ENCODE measurements at regions not wholly inside any gene's neighbourhood (a gene's known extent, or its start where the extent isn't known, plus 50 kb on each side); places are given as distances from the start of the nearest gene placed in this dataset.
"Not testable (repeated sequence)": the region's sequence is repeated elsewhere in the genome, so short reads cannot be mapped to it uniquely, and the experiment has no call there.

DNA sequence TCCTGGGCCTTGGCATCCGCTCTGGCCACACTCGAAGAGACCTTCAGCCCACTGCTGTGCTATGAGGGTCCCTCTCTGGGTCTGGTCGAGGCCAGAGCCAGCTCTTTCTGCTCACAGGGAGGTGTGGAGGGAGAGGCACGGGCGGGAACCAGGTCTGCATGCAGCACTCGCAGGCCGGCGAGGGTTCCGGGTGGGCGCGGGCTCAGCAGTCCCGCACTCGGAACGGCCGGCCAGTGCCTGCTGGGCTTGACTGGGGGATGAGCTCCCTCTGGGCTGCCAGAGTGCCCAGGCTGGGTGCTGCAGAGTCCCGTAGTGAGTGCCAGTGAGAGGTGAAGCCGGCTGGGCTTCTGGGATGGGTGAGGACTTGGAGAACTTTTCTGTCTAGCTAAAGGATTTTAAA lies 882.7 kb downstream of the XPNPEP1 start:
- no peak for DNase-seq

DNA sequence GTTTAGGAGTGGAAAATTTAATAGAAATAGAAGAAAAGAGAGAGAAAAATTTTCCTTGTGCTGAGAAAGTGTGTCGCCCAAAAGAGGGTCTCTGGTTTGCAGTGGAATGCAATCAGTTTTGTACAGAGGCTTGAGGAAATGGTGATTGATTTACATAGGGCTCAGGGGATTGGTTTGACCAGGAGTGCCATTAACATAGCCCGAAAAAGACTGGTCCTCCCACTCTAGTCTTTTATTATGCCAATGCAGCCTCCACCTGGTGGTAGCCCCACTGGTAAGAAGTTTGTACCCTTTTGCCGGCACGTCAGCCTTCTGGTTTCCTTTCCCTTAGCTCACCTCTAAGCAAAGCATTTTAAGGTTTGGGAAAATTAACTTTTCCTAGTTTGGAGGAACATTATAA lies 885.3 kb downstream of the XPNPEP1 start:
- no peak for DNase-seq

DNA sequence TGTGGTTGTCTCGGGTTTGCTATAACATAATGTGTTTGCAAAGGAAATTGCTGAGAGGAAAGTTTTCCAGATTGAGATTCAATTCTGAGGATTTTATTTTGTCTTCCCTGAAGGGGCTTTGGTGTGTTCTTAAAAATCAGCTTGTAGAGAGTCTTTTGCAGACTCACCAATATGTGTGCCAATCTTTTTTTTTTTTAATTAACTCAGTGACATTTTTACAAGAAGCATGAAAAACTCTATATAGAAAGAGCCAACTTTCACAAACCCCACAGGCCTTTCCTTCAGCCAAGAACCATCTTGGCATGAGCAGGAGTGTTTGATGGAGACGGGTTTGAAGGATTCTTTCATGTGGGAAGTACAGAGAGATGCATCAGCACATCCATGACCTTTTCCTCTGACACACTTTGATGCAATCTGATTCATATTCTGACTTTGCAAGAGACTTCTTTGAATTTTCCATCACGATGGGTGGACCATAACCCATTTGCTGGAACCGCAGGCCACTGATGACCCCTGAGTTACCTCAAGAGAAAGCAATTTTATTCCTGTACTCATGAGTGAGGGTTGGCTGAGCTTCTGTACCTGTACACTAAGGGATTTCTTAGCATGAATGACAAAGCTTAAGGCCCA lies 892.6 kb downstream of the XPNPEP1 start:
- DNase-seq = no peak

- DNase-seq = no peak
These were observed 893.4 kb downstream of the XPNPEP1 start for GRCh38 chr10:109029870-109030269.

GRCh38 chr10:109027534-109028185 lies 895.7 kb downstream of the XPNPEP1 start:
- DNase-seq = no peak

DNA sequence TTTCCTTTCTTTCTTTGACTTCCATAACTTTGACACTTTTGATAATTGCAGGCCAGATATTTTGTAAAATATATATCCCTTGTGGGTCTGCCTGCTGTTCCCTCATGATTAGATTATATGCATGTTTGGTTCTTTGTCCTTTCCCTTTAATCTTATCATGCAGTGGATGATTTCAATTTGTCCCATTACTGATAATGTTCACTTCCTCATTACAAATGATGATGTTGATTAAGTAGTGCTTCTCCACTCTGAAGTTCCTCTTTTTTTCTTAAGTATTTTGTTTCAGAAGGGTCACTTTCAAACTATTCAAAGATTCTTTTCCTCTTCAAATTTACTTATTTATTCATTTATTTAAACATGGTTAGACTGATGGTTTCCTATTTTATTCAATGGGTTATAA lies 898.1 kb downstream of the XPNPEP1 start:
- DNase-seq = peak; percentile 79

DNA sequence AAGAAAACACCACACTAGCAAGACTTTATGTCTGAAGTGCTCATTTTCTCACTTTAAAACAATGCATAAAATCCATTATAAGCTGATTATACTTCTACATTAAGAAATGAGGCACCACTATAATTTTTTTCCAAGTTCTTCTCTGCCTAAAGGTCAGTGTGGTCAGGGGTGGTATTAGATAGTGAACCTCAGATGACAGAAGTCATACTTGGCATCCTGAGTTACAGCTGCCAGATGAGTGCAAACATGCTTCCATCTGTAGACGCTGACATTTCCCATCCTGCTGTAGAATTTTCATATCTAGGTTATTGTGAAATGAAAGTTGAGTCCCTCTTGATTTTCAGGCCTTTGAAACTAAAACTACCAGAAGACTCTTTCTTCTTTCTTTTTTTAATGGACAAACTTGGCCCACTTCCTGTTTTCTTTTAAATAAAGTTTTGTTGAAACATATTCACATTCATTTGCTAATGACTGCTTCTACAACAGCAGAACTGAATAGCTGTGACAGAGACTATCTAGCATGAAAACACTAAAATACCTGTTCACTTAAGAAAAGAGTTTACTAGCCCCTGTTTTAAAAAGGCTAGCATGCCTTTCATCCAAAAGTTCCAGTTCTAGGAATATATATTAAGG lies 900.8 kb downstream of the XPNPEP1 start:
- peak; percentile 3 for DNase-seq

GRCh38 chr10:109019001-109019424 lies 904.3 kb downstream of the XPNPEP1 start:
- DNase-seq = peak; percentile 15

GRCh38 chr10:109007514-109007913 lies 915.8 kb downstream of the XPNPEP1 start:
- DNase-seq = no peak

- DNase-seq = no peak
These were observed 932.9 kb downstream of the XPNPEP1 start for GRCh38 chr10:108990441-108990840.

DNA sequence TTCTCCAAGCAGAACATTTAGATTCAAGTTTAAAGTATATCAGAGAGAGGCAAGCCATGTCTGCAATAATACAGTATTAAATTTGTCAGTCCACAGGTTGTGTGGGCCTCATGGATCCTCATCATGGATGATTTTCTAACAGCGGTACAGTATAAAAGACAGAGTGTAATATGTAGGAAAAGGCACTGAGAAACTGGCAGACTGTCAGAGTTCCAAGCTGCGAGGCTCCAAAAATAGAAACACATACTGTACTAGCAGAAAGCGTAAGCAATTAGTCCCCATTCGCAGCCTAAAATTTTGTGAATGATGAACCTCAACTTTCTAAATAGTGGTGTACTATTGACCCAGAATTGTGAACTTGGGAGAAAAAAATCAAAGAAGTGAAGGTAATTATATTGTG lies 933.3 kb downstream of the XPNPEP1 start:
- DNase-seq = no peak

GRCh38 chr10:108982159-108982558 lies 941.2 kb downstream of the XPNPEP1 start:
- no peak for DNase-seq

- DNase-seq = no peak
These were observed 942.4 kb downstream of the XPNPEP1 start for GRCh38 chr10:108980869-108981268.

GRCh38 chr10:108975459-108976058 lies 947.8 kb downstream of the XPNPEP1 start:
- no peak for DNase-seq

- DNase-seq = peak; percentile 51
These were observed 953.3 kb downstream of the XPNPEP1 start for GRCh38 chr10:108970016-108970415.

GRCh38 chr10:108966411-108966810 lies 956.9 kb downstream of the XPNPEP1 start:
- no peak for DNase-seq

- no peak for DNase-seq
These were observed 957.3 kb downstream of the XPNPEP1 start for GRCh38 chr10:108966005-108966404.

GRCh38 chr10:108962172-108962571 lies 961.1 kb downstream of the XPNPEP1 start:
- DNase-seq = no peak

DNA sequence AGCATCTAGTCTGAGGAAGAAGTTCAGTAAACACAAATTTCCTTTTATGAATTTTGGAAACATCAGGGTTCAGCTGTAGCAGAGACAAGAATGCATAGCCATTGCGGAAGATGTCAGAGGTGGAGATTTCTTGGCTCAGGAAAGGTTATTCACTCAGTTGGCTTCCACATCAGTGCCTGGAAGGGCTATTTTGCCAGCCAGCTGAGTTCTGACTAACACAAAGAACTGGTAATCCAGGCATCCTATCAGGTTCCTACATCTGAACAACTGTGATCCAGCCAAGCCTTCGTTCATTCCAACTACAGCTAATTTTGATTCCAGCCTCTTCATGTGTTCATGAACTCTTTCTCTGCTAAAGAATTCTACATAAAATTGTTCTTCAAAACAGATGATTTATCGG lies 965.6 kb downstream of the XPNPEP1 start:
- DNase-seq = no peak

DNA sequence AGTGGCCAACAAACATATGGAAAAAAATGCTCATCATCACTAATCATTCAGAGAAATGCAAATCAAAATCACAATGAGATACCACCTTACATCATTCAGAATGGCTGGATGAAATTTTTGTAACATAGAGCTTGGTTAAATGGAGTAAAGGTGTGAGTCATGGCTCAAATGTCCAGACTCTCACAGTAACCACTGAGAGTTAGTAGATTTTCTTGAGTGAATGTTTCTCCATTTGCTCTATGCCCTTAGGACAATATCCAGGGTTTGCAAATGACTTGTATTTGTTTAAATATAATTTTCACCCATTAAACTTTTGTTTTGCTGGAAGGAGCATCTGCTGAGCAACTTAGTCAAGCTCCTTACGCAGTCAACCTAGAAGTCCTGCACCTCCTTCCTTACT lies 967.2 kb downstream of the XPNPEP1 start:
- no peak for DNase-seq

DNA sequence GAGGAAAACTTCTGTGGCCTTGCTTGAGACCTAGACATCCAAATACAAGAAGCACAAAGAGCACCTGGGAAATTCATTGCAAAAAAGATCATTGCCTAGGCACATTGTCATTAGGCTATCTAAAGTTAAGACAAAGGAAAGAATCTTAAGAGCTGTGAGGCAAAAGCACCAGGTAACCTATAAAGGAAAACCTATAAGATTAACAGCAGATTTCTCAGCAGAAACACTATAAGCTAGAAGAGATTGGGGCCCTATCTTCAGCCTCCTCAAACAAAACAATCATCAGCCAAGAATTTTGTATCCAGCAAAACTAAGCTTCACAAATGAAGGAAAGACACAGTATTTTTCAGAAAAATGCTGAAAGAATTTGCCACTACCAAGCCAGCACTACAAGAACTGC lies 1003.3 kb downstream of the XPNPEP1 start:
- DNase-seq = not testable (repeated sequence)

- no peak for DNase-seq
These were observed 1010.0 kb downstream of the XPNPEP1 start for GRCh38 chr10:108913300-108913699.

DNA sequence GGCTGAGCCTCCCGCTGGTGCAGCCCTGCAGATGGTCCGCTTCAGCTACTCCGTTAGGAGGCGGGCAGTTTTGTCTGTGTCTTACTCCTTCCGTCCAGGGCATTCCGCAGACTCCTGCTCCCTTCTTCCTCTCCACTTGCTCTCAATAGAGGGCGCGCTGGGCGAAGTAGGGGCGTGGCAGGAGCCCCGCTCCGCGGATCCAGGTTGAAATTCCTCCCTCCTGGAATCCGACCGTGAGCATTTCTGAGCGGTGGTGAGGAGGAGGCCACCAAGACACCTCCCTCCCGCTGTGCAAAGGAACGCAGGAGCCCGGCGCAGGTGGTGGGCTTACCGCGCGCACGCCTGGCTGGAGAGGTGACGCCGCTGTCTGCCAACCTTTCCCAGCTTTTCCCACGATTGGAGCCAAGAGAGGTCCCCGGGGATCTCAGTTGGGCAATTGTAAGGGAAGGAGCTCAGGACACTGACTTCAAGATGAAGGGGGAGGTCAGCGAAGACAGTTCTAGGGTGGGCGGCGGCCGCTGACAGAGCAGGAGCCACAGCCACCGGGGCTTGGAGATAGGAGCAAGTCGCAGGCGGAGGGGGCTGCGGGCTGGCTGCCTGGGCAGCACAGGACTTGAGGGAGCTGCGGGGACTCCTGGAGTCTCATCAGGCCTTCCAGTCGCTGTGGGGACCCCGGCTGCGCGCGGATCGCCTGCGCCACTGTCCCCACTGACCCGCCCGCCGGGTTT lies 1011.3 kb downstream of the XPNPEP1 start:
- peak; percentile 37 for DNase-seq

Data from hematopoietic multipotent progenitor cell treated with erythropoietin and hydrocortisone succinate and interleukin-3 and kit ligand, for 4 days (in vitro differentiated cells).